T-helper 22 cell (primary cell): ENCODE measurements at regions not wholly inside any gene's neighbourhood (a gene's known extent, or its start where the extent isn't known, plus 50 kb on each side); places are given as distances from the start of the nearest gene placed in this dataset.

Source experiments
- DNase-seq: peaks from one replicate; pipeline ENCODE4 v3.0.0-alpha.2; 2020; ENCODE audit warnings: low read depth

GRCh38 chr20:51156041-51156982 lies 133.4 kb upstream of the KCNG1 start:
- DNase-seq: no peak

DNA sequence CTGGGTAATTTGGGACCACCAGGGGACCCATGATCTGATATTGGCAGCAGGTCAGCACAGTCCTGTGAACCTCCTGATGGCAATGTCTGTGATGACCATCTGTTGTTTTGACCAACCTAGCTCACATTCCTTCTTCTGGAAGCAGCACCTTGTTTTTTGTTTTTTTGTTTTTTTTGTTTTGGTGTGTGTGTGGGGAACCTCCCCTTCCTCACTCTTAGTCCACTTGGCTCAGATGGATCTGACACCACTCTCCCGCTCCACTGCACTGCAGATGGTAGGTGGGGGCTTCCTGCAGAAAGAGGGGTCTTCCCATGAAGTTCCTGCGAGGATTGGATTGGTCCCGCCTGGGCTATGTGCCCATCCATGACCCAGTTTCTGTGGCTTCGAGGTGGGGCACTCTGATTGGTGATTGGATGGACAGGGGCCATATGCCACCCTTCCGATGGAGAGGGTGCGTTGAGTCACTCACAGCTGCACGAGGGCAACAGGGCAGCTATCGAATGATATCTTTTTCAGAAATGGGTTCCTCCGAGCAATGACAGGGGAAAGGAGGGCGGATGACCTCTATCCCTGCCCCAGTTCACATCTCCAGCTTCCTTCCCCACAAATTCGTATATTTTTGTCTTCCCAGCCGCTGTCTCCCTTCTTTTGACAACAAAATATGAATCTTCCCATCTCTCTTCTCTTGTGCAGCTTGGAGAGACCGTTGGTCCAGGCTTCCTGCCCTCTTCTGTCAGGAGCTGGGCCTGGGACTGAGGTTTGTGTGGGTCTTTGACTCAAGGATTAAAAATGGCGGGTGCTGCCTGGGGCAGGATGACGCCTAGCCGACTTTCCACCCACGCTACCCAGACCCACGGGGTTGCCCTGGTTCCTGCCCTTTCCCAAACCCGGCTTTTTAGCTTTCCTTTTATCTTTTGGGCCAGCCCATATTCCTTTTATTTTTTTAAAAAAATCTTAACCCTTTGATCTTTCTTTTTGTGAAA lies 132.1 kb upstream of the KCNG1 start:
- DNase-seq: no peak

DNA sequence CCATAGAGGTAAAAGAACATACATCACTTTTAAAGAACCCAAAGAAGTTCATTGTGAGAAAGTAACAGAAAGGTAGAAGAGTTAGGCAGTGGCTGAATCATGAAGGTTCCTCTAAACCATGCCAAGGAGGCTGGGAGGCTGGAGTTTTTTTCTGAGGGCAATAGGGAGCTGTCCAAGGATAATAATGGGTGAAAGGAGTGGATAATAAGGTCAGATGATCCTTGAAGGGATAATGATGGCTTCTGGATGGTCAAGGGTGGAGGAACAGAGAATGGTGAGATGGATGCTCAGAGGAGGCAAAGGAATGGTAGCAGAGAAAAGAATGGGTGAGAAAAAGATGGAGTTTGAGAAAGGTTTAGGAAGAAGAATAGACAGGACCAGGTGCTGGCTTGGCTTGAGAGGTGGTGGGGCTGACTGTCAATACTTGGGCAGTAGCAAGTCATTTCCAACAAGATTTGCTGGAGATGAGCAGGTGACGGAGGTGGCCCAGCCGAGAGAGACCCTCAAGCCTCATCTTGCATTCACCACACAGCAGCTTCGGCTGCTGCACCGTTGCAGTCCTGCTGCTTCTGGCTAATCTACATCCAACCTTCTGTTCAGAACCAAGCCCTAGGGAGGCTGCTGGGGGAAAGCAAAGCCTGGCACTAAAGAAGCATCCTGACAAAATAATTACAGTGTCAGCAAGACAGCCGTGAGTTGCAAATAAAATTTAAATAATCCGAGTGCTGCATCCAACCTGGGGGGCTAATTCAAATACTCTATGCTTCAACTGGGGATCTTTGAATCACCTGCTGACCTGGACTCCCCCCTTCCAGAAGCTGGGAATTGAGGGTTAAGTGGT lies 131.2 kb upstream of the KCNG1 start:
- DNase-seq: no peak

DNA sequence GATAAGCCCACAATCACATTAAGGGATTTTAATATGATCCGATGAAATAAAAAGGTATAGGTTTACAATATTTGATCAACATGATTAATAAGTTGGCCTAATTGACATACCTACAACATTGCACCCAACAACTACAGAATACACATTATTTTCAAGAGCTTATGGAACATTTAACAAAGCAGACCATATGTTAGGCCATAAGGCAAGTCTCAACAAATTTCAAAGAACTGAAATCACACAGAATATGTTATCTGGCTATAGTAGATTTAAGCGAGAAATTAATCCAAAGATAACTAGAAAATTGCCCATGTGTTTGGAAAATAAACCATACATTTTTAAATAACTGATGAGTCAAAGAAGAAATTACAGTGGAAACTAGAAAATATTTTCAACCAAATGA lies 126.0 kb upstream of the KCNG1 start:
- no peak for DNase-seq

GRCh38 chr20:51144476-51144875 lies 121.6 kb upstream of the KCNG1 start:
- no peak for DNase-seq

DNA sequence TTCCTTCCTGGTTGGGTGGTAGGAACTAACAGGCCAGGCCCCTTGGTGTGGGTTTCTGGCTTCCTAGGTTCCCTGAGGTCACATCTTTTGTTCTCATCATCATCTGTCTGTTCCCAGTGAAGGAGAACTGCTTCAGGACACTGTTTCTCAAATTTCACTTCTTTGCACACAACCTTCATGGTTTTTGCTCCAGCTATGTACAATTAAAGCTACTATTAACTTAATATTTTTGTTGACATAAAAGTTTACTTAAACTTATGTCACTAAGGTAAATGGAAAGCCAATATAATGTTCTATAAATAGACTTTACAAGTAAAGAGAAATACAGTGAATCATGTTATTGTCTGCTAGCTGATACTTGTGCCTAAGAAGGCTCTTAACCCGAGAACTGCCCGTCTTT lies 120.7 kb upstream of the KCNG1 start:
- DNase-seq: no peak

DNA sequence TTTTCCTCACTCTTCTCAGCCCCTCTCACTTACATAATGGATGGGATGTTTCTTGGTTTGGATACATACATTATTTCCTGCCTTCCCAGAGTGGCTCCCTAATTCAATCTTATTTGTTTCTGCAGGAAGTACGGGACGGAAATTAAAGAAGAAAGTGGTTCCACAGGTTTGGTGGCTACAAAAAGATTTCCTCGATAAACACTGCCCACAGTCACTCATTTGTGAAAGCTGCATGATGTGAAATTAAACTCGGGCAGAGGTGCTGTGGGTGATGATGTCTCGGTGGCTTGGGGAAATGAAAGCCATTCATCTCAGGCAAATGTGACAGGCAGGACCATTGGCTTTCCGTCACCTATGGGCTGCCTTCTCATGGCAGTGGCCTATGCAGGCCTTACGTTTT lies 119.5 kb upstream of the KCNG1 start:
- DNase-seq: no peak

DNA sequence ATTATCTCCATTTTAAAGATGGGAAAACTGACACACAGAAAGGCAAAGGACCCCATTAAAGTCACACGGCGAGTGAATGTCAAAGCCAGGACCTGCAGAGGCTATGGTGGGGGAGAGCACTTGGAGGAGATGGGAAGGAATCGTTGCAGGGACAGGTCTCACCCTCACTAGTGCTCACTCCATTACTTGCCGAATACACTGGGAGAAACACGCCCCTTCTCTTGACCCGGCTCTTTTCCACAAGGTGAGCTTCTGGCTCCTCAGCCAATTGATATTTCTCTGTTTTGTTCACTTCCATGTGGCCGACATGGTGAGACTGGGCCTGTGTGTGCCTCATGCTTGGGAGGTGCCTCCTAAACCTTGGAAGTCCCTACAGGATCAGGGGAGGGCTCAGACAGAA lies 117.8 kb upstream of the KCNG1 start:
- no peak for DNase-seq

DNA sequence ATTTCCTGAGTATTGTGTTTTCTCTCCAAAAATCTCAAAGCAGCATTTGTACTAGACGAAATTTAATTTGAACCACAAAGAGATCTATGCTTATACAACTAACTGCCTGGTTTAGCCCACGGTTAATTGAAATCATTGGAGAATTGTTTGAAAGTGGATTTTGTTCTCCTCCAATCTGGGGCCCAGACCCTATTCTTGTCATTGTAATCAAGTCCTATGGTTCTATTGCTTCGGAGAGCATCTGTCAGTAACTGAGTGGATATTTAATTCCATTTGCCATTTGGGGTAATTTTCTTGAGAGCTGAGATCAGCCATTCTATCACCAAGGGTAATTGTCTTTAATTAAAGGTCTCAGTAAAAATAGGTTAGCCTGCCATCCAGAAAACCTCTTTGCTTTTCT lies 117.0 kb upstream of the KCNG1 start:
- no peak for DNase-seq

- no peak for DNase-seq
Measured at GRCh38 chr20:51138576-51138975, 115.7 kb upstream of the KCNG1 start.

DNA sequence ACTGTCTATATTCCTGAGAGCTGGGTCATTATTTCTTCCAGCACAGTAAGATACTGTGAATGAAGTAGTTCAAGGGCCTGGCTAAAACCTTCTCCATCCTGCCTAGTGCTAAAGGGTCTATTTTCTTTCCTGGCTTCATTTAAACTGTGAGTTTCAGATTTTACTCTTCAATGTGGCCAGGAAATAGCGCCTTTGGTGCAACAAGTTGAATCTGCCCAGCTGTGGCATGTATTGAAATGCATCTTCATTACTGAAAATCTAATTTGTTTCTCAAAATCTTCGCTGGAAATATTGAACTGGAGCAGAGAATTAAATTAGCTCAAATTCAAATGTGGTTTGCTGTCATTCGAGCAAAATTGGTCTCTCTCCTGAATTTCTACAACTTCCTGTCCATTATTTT lies 114.6 kb upstream of the KCNG1 start:
- no peak for DNase-seq

DNA sequence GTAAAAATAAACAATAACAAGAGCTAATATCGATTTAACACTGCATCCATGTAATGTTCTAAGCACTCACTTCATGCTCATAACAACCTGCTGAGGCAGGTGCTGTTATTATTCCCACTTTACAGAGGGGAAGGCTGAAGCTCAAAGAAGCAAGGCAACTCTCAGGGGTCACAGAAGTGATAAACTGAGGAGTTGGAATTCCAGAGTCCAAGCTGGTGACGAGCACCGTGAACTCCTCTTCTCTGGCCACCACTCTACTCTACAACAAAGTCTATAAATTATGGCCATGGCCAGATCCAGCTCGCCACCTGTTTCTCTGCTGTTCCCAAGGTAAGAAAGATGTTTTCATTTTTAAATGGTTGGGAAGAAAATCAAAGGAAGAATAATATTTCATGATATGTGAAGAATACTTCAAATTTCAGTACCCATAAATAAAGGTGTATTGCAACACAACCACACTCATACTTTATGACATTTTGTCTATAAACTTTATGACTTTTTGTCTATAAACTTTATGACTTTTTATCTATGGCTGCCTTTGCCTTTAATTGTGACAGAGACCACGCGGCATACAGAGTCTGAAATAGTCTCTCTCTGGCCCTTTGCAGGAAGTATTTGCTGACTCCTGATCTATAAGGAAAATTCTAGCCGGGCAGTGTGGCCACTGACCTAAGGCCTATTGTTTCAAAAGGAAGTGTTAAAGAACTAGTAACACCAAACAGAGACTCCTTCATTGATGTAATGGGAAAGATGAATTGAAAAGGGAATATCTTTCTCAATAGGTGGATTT lies 113.2 kb upstream of the KCNG1 start:
- DNase-seq: no peak

GRCh38 chr20:51134405-51134804 lies 111.5 kb upstream of the KCNG1 start:
- DNase-seq: no peak

- DNase-seq: no peak
Measured at GRCh38 chr20:51132279-51132678, 109.4 kb upstream of the KCNG1 start.

DNA sequence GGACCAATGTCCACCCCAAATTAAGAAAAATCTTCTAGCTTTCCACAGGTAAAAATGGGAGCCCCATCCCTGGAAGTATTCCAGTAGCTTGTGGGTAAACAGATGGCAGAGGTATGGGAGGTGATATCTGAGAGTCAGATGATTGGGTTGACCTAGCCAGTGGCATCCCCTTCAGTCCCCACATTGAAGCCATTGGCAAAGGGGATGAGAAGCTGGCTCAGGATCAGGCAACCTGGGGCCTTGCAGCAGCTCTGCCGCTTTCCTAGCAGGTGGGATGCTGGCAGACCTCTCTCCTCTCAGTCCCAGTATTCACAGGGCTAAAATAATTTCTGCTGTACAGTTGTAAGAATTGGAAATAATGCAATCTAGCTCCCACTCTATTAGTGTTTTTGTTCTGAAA lies 108.9 kb upstream of the KCNG1 start:
- no peak for DNase-seq

GRCh38 chr20:51129147-51129776 lies 106.4 kb upstream of the KCNG1 start:
- no peak for DNase-seq

- DNase-seq: no peak
Measured at GRCh38 chr20:51128198-51128597, 105.3 kb upstream of the KCNG1 start.

DNA sequence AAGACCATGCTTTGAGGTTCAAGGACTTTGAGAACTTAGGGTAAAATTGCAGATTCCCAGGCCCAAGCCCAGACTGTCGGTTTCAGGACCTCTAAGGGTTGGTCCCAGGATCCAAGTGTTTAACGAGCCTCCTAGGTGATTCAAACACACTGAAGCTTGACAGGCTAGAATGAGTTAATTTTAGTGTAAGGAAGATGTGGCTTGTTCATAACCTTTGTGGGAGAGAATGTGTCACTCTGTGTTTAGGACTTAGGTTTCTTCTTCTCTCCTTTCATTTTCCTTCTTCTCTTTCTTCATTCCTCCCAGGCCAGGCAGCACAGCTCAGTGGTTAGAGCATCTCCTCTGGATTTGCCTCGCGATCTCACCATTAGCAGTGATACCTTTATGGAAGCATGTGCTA lies 104.8 kb upstream of the KCNG1 start:
- no peak for DNase-seq

DNA sequence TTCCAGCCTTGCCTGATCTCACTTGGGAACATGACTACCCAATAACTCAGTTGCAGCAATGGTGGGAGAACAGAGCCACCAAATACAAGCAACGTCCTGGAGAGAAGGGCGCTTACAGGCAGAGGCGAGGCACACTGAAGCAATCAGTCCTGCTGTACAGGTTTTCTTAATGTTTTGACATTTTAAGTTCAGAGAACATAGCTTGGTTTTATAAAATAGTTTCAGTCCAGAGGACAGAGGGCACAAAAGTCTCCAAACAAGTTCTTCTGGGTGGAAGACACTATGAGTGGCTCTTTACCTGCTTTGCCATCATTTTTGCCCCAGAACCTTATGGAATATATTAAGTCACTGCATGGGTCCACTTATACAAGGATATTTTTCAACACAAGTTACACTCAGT lies 103.4 kb upstream of the KCNG1 start:
- no peak for DNase-seq

GRCh38 chr20:51125780-51126179 lies 102.9 kb upstream of the KCNG1 start:
- no peak for DNase-seq

- DNase-seq: no peak
Measured at GRCh38 chr20:51125105-51125504, 102.2 kb upstream of the KCNG1 start.
